Cerebellar cortex (tissue), 1 donor: ENCODE measurements at regions not wholly inside any gene's neighbourhood (a gene's known extent, or its start where the extent isn't known, plus 50 kb on each side); places are given as distances from the start of the nearest gene placed in this dataset.
A peak's percentile ranks its signal among the peaks of the same experiment; 100 is the strongest.

Experiments used
- DNase-seq: peaks from one replicate; pipeline ENCODE4 v3.0.0-alpha.2; 2015; ENCODE audit warnings: low spot score

GRCh38 chr13:73966331-73966730, 167.9 kb downstream of the KLF12 start:
- DNase-seq: peak; percentile 11

- no peak for DNase-seq
These were observed 171.9 kb downstream of the KLF12 start for GRCh38 chr13:73962284-73962683.

GRCh38 chr13:73961181-73961580, 173.0 kb downstream of the KLF12 start:
- DNase-seq: no peak

GRCh38 chr13:73960474-73960873, 173.7 kb downstream of the KLF12 start:
- DNase-seq: no peak

- no peak for DNase-seq
These were observed 175.4 kb downstream of the KLF12 start for GRCh38 chr13:73958657-73959397.

- DNase-seq: no peak
These were observed 176.3 kb downstream of the KLF12 start for GRCh38 chr13:73957889-73958288.

GRCh38 chr13:73956795-73957408, 177.3 kb downstream of the KLF12 start:
- no peak for DNase-seq

- DNase-seq: no peak
These were observed 178.2 kb downstream of the KLF12 start for GRCh38 chr13:73955977-73956500.

- no peak for DNase-seq
These were observed 179.4 kb downstream of the KLF12 start for GRCh38 chr13:73954808-73955207.

GRCh38 chr13:73952648-73953047, 181.6 kb downstream of the KLF12 start:
- DNase-seq: no peak

- no peak for DNase-seq
These were observed 185.2 kb downstream of the KLF12 start for GRCh38 chr13:73948848-73949529.

- DNase-seq: peak; percentile 64
These were observed 188.3 kb downstream of the KLF12 start for GRCh38 chr13:73945871-73946270.

GRCh38 chr13:73945382-73945781, 188.8 kb downstream of the KLF12 start:
- DNase-seq: no peak

GRCh38 chr13:73943965-73944233, 190.3 kb downstream of the KLF12 start:
- no peak for DNase-seq

- DNase-seq: no peak
These were observed 190.9 kb downstream of the KLF12 start for GRCh38 chr13:73943137-73943964.

- DNase-seq: no peak
These were observed 192.5 kb downstream of the KLF12 start for GRCh38 chr13:73941752-73942151.

GRCh38 chr13:73940098-73940497, 194.1 kb downstream of the KLF12 start:
- DNase-seq: no peak

- DNase-seq: no peak
These were observed 194.6 kb downstream of the KLF12 start for GRCh38 chr13:73939603-73940002.

- DNase-seq: no peak
These were observed 195.2 kb downstream of the KLF12 start for GRCh38 chr13:73939071-73939380.

- no peak for DNase-seq
These were observed 195.7 kb downstream of the KLF12 start for GRCh38 chr13:73938372-73939070.

GRCh38 chr13:73937441-73937840, 196.8 kb downstream of the KLF12 start:
- no peak for DNase-seq

- DNase-seq: no peak
These were observed 198.2 kb downstream of the KLF12 start for GRCh38 chr13:73935991-73936390.
